Fibroblast of peridontal ligament (primary cell): ENCODE measurements at regions not wholly inside any gene's neighbourhood (a gene's known extent, or its start where the extent isn't known, plus 50 kb on each side); places are given as distances from the start of the nearest gene placed in this dataset.
"Not testable (repeated sequence)": the region's sequence is repeated elsewhere in the genome, so short reads cannot be mapped to it uniquely, and the experiment has no call there.

Source experiments
- DNase-seq: peaks from one replicate; pipeline ENCODE4 v3.0.0-alpha.2; 2010; ENCODE audit errors: extremely low read depth

DNA sequence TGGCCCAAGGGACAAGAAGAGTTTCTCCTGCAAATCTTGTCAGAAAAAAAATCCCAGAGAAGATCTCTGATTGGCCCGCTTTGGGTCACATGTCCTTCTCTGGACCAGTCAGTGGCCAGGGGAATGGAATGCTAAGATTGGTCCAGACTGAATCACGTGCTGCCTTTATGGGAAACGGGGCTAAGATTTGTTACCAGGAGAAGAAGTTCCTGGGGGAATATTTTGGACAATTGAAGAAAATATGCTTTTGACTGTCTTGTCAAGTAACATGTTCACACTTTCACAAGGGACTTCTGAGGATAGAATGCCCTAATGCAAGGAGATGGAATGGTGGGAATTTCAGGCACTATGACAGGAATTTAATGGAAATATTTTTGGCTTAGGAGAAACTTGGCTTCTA is 74.1 kb upstream of the SH3PXD2B start:
- no peak for DNase-seq

DNA sequence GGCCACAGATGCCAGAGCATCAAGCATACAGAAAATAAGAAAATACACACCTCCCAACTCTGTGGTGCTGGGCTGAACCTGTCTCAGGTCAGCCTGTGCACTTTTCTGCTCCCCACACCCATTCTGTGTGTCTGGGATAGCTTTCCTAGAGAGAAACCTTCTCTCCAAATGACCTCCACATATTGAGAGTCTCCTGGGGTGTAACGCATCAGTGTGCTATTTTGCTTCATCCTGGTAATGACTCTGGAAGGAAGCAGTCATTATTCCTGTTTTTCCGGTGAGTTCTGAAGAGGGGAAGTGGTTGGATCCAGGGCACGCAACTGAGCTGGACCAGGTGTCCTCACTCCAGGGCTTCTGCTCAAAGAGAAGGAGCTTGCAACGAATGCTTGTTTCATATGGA is 73.2 kb upstream of the SH3PXD2B start:
- no peak for DNase-seq

DNA sequence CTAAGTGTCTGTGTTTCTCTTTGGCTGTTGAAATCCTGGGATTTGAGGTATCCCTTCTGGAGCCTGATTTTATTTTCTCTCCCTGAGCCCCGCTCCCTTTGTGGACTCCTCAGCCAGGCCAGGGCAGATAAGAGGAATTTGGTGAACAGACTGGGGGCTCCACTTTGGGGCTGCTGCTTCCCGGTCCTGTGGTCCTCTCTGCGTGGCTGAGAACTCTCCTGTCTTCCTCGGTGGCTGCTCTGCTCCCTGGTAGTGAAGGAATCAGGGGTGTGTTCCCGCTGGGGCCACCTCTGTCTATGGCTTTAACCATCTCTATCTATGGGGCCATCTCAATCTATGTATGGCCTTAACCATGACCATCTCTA is 71.7 kb upstream of the SH3PXD2B start:
- no peak for DNase-seq

DNA sequence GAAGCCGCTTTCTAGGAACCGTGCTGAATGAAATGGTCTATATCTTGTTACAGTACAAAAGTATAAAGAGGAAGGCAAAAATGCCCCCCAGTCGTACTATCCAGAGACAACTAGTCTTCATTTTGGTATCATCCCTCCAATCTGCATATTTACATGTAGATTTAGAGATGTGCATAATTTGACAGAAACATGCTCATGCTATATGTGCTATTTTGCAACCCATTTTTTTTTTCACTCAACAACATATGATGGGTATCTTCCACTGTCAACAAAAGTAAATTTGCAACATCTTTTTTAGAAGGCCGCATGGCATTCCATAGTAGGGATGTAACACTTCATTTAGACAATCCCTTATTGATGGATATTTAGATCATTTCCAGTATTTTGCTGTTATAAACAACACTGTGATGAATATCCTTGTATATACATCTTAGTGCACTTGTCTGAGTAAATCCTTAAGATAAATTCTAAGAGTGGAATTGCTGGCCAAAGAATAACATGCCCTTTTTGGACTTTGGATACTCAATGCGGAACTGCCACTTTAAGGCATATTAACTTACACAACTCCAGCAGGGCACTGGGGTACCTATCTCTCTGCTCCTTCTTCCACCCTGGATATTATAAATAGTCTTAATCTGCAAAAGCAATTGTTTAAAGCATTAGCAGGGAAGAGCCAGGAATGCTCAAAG is 71.1 kb upstream of the SH3PXD2B start:
- no peak for DNase-seq

DNA sequence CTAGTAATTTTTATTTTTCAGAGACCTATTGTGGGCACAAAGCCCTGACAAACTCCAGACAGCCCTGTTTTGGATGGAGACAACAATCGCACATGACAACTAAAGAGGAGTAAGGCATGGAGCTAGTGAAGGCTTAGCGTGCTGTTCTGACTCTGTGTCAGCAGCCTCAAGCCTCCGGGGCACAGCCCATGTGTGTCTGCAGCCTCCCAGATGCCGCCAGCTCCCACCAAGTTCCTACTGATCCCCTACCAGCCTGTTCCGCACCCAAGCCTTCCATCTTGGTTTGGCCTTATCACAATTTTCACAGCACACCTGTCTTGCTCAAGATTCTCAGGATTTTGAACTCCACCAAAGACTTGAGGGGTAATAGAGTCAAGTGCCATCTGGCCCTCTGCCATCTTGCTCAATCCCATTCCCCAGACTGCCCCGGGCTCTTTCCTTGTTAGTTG is 70.3 kb upstream of the SH3PXD2B start:
- no peak for DNase-seq

DNA sequence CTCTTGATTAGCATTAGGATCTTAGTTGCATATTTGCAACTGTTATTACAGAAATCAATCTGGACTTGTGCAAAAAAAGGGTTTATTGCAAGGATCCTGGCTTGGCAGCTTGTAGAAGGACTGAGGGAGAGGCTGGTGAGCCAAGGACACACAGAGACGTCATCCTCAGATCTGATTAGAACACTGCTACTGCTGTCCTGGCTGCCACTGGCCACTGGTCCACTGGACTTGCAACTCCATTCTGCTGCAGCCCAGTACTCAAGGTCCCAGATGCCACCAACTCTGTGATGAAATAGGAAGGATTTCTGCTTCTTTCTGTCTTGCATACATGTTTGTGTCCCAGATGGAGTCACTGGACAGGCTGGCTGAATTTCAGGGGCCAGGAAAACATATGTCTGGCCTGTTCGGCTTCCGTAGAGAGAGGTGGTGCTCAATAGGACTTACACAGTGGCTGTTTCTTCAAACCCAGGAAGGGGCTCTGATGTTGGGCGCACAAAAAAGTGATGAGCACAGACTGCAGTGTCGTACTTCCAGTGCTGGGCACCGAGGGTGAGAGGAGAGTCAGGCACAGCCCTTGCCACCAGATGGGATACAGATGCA is 68.9 kb upstream of the SH3PXD2B start:
- no peak for DNase-seq

DNA sequence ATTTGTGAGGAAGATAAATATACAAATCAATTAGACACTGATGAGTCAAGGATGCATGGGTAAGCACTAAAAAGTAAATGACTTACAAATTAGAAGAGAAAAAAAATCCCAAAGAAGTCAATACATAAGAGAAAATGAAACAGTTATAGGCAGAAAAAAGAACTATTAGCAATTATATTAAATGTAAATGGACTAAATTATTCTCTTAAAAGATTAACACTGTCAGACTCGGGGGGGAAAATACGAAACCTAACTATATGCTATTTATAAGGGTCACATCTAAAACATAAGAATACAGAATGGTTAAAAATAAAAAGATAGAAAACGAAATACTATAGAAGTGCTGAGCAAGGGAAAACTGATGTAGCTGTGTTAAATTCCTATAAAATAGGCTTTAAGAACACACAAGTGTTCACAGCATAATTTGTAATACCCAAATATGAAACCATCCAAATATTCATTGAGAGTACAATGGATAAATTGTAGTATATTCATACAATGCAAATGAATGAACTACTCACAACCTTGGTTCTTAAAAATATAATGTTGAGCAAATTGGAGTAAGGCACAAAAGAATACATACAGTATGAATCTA is 67.1 kb upstream of the SH3PXD2B start:
- no peak for DNase-seq

DNA sequence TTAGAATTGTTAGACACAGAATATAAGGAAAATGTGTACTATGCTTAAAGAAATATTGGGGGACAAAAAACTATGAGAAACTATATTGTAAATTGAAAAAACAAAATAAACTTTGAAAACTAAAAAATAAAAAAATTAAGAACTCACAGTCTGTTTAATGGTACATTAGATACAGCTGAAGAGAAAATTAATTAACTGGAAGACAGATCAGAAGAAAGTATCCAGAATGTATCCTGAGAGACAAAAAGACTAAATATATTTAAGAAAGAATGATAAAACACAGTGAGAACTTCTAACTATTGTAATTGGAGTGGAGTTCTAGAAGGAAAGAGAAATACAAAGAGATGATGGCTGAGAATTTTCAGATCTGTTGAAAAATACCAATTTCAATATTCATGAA is 57.6 kb upstream of the SH3PXD2B start:
- DNase-seq: no peak

DNA sequence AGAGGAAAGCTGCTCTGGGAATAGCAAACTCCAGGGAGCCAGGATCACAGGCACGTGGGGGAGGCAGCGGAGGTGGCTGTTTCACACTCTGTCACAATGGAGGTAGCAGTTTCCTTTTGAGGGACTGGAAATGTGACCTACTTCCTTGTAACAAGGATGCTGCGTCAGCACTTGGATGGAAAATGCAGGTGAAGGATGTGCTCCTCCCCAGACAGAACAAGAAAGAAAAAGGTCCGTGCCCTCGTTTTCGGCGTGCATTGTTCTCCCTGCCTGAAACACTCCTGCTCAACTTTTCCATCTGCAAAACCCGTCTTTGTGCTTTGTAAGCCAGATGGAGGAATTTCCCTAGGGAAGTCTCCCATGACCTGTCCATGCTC is 55.1 kb upstream of the SH3PXD2B start:
- no peak for DNase-seq

DNA sequence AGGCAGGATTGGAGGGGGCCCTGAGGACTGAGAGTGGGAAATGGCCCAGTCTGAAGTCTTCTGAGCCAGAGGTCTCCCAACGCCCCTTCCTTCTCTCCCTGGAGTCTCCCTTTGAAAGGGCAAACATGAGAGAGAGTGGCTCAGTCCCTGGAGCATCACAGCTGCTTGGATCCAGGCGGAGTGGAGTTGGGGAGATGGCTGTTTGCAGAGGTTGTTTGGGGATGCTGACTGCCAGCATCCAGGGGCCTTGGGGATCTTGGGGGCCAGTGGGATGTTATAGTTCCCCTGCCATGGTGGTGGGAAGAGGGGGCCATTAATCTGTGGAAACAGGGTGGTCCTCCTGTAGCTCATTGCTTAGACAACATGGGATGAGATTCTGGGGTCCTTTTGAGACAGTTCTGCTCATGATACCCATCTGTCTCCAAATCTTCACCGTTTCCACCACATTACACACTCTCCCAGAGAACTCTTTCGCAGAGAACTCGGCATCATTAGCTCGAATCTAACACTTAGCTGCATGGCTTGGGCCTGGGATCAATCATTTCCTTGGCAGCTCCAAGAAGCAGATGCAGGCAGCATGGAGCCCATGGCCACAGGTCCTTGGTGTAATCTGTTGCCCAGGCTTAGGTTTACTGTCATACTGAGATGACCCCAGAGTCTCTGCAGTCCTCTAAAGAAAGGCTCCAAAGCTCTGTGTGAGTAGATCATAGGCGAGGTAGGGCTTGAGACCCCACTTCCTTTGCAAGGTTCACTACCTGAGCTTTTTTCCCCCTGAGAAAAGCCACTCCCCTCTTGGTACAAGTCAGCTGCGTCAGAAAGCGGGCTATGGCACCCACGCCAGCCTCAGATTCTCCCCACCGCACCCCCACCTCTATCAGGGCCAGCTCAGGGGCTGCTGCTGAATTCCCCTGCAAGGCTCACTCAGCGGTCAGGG is 54.4 kb upstream of the SH3PXD2B start:
- no peak for DNase-seq

DNA sequence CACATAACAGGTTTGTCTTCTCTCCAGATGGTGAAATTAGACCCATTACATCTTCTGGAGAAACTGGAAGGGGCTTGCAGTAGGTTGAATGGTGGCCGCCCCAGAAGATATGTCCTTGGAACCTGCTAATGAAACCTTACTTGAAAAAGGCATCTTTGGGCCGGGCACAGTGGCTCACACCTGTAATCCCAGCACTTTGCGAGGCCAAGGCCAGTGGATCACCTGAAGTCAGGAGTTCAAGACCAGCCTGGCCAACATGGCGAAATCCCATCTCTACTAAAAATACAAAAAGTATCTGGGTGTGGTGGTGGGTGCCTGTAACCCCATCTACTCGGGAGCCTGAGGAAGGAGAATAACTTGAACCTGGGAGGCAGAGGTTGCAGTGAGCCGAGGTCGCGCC is 53.2 kb upstream of the SH3PXD2B start:
- DNase-seq: not testable (repeated sequence)

DNA sequence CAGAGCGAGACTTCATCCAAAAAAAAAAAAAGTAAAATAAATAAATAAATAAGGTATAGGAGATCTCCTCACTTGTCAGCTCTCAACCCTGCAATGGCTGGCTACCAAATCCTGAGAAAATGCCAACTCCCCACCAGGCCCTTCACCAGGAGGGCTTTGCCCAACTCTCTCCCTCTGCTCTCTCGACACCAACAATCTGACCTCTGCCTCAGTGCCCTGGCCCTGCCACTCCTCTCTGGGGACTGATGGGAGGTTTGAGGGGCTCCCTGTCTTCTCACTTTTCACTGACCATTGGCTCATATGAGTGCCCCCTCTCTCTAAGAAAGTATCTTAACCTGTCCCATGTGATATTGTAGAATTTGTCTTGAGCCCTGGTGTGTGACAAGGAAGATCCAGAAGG is 52.6 kb upstream of the SH3PXD2B start:
- DNase-seq: no peak

DNA sequence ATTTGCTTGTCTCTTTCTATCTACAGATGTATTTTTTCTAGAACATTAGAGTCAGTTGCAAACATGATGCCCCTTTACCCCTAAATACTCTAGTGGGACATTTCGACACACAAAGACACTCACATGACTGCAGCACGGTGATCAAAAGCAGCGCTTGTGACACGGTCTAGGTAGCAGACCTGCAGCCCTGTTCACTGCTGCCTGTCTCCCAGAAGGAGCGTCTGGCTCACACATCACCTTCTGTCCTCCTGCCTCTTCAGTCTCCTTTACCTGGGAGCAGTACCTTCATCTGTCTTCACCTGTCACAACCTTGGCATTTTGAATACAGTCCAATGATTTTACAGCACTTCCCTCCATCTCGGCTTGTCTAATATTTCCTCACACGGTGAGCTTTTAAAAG is 51.9 kb upstream of the SH3PXD2B start:
- DNase-seq: no peak

DNA sequence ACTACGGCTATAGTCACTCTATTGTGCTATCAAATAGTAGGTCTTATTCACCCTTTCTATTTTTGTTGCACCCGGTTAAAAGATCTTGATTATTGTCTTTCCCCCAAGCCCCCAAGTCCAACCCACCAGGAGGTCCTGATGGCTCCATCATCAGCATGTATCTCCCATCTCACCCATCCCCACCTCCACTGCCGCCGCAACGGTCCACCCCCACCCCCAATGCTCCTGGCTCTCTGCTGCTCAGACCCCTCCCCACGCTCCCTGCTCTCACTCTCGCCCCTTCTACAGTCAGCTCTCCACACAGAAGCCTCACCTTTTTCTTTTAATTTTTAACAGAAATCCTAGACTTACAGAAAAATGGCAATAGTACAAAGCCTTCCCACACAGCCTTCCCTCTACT is 51.5 kb upstream of the SH3PXD2B start:
- DNase-seq: no peak

DNA sequence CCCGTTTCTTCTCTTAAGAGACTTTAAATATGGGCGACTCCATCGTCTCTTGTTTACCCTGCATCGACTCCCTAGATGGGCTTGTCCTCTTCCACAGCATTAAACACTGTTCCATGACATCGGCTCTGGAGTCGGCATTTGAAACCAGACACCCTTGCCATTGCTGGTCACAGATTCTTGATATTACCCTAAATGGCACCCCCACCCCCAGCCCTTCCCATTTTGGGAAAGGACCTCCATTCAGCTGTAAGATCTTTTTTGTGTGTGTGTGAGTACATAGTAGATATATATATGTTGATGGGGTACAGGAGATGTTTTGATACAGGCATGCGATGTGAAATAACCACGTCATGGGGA is 51.1 kb upstream of the SH3PXD2B start:
- no peak for DNase-seq

DNA sequence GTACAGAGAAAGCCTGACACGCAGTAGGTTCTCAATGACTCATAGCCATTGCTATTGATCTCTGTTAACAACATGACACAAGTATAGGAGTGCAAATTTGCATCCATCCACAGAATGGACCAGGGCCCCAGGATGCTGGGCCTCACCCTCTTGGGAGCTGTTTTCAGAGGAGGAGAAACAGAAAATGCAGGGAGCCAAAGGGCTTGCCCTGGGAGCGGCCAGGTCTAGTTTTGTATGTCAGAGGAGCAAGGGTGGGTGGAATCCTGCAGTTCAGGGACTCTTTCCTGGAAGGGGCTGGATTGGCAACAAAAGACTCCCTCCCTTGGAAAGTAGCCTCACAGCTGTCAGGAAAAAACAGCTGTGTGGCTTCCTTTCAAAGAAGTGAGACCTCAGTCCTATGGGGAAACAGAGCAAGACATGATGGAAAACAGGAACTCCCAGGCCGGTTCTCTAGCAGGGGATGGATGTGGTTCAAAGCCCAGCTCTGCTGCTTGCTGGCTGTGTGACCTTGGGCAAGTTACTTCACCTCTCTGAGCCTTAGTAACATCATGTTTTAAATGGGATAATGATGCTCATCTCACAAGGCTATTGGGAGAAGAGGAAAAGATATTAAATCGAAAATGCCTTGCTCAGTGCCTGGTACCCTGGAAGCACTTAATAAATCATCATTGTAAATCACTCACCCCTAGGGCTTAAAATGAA is 50.5 kb upstream of the SH3PXD2B start:
- no peak for DNase-seq

DNA sequence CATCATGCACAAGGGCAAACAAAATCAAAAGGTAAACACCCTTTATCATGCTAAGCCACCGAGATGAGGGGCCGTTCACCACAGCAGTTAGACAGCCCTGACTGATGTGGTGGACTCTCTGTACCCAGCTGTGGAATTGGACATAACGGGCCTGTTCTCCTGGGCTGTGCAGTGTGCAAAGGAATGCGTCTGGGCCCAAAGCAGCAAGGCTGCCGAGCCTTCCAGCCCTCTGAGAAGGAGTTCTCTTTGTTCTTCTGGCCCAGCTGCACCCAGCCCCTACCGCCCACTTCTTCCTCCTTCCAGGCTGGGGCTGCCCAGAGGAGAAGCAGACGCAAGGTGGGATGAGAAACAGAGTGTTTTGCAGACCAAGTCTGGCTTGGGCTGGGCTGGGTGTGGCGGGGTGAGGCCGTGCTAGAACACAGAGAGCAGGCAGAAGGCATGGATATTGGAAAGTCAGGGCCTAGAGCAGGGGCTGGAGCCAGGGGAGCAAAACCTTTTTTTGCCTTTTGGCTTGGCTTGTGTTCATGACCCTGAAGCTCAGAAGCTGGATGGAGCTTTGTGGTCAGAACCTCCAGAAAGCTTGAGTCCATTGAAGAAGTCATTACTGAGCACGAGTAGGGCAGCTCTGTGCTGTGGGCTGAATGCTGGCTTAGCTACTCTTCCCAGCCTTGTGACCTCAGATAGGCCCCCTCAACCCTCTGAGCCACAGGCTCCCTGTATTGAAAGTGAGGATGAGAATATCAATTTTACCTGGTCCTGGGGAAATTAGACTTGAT is 49.8 kb upstream of the SH3PXD2B start:
- no peak for DNase-seq
